GM21367 (cell line): ENCODE measurements at regions not wholly inside any gene's neighbourhood (a gene's known extent, or its start where the extent isn't known, plus 50 kb on each side); places are given as distances from the start of the nearest gene placed in this dataset.

Experiments
- ATAC-seq: cut with Tn5 transposase; IDR thresholded peaks from one replicate; pipeline ENCODE4 v1.9.1; 2021; ENCODE audit not compliant: unreplicated experiment

DNA sequence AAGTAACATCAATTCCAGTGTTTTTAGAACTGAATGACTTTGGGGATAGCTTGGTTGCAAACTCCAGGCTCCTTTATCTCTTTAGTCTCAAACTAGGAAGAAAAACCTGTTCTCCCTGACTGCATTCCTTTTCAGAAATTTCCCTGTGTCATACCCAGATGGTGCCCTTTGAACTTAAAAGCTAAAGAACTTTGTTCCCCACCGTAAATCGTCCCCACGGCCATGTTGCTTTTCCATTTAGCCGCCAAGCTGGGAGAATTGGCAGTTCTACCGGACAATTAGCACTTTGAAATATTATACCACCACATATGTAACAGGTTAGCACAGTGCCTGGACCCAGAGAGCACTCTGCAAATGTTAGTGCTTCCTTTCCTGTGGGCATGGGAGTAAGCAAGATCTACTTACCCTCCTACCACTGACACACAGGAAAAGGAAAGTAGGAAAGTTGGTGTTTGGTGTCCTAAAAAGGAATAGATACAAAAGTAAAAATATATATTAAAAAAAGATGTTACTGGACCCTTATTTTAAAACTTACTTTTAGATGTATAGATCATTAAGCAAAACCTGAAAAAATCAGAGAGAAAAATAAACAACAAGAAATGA is 191.9 kb upstream of the MIR17HG start:
- no peak for ATAC-seq

DNA sequence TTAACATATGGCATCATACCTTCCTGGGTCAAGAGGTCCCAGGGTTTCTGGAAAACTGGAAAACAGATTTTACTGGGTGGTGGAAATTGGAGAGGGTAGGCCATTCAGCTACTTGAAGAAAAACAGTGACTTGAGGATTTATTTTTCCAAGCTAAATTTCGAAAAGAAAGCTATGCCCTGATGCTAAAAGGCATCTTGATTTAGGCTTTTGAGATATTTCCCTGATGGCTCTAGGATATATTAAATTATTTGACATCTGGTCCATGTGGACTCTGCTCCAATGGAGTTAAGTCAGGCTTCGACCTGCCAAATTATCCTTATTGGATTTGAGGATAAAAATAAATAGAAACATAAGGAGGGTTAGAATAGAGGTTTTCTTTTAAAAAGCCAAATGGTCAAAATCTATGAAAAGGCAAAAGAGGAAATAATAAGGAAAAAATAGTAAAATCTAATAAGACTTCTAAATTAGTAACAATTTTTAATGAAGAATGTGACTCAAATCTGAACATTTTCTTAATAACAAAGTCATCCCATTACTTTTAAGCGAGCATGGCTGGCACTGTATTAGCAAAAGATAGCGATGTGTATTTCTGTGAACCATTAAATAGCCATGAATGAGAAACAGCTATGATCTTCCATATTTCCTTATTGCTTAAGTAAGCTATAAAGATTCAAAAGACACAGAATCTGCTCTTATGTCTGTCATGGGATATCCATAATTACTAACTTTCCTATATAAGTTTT is 190.0 kb upstream of the MIR17HG start:
- ATAC-seq: no peak

DNA sequence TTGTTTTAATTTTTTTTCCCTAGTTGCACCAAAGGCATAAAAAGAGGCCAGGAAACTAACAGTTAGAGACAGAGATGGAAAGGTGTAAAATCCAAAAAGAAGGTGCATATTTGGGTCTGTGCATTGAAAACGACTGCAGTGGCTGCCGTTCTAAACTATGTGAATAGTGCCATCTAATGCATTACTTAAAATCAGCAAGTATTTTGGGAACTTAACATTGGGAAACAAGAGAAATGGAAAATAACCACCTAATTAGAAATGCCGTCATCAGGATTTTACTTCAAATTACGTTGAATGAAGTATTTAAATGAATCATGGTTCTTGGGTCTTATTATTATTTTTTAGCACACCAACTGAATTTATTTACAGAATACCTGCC is 189.5 kb upstream of the MIR17HG start:
- no peak for ATAC-seq

DNA sequence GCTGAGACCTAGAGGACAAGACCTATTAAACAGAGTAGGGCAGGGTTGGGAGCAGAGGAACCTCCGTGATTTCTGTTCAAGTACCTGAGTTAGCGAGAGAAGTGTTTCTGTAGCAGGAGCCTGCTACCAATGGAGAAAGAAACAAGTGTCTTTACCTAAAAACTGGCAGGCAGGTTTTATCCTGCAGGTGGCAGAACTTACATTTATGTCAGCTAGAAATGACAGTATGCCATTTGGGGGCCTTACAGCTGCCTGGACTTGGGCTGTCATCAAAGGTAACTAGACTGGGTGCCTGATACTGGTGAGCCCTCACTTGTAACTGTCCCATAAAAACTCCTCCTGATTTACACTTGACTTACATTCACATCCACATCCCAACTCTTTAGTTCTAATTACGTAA is 185.3 kb upstream of the MIR17HG start:
- ATAC-seq: no peak

DNA sequence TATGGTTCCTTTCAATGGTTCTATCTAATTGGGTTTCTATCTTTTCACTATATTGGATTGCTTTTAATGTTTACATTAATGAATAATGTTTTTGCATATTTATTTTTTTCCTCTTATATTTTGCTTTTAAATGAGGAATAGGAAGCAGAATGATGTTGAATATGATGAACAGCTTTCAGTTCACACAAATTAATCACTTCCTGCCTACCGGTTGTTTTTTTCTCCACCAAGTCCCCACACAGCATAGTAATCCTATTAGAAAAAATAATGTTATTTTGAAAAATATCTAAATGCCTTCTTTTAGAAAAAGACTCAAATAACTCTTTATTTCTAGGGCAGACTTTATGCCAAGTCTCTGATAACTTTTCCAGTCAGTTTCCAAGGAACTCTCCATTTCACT is 184.9 kb upstream of the MIR17HG start:
- no peak for ATAC-seq

DNA sequence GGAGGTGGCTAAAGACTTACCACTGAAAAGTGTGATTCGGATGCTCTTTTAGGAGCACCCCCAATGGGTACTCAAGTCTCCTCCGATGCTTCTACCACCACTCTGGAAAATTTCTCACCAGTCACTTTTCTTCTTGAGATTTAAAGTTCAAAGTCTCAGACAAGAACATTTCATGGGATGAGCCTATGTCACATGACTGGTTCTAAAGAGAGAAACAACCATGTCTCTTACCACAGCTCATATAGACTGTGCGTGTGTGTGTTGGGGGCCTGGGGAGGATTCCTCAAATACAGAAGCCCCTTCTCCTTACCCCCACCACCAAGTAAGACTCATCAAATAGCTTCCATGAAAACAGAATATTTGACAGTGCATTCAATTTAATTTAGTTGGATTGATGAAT is 181.7 kb upstream of the MIR17HG start:
- ATAC-seq: no peak

DNA sequence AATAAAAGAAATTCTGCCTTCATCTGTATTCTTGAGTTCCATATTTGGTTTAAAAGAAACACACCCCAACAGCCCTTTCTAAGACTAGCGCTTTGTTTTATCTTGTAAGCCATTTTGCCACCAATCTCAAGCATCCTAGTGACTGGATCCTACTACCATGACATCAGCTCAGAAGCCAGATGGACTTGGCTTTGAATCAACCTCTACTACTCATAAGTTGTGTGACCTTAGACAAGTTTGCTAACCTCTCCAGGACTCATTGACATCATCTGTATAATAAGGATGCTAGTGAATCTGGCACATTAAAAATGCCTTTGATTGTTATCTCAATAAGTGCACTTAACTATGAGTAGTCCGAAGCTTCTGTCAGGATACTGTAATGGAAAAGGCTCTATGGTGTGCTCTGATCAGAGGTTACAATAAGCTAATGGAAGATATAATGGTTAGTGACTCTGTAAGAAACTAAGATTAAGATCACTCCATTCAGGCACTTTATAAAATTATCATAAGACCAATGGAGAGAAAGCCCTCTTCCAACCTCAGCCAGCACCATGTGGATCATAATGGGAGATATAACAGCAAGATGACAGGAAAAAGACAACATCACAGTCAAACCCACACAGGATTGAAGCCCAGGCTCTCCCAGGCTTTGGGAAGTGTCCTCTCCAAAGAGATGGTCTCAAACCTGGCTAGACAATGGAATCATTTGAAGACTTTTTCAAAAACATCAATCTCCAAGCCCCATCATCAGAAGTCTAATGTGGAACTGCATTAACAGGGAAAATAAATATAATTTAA is 180.6 kb upstream of the MIR17HG start:
- ATAC-seq: no peak

DNA sequence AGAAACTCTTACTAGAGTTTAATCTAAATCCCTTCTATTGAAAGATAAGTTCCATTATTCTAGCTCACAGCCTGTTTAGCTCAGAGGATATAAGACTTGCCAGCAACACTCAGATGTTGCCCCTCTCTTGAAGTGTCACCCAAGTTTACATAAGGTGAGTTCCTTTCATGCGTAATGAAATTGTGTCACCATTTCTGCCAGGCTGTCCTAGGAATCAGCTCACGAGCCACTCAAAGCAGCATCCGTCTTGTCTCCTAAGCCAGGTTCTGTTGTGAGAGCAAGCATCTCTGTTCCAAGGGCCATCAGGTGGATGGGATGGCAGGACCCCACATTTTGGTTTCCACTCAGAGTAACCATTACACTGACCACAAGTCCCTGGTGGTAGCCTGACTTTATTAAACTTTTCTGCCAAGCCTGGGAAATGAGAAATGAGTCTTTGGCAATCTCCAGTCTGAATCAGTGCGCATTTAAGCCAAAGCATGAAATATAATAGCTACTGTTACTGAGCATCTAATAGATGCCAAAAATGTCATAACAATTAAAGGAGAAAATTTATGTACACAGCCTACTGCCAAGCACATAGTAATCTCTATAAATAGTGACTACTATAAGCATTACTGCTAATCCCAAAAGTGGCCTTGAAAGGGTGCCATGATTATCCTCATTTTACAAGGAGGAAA is 179.6 kb upstream of the MIR17HG start:
- no peak for ATAC-seq

DNA sequence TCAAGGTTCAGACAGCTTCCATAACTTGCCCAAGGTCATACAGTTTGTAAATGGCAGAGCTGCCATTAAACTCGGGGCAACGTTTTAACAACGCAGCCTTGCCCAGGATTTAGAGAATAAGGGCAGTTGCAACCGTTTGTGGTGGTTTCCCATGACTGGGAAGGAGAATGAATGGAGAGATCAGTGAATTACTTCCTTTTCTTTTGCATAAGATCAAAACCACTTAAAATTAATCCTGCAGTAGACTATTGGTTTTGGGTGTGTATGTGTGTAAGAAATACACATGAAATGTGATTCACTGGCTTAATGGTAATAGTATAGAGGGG is 179.1 kb upstream of the MIR17HG start:
- no peak for ATAC-seq

DNA sequence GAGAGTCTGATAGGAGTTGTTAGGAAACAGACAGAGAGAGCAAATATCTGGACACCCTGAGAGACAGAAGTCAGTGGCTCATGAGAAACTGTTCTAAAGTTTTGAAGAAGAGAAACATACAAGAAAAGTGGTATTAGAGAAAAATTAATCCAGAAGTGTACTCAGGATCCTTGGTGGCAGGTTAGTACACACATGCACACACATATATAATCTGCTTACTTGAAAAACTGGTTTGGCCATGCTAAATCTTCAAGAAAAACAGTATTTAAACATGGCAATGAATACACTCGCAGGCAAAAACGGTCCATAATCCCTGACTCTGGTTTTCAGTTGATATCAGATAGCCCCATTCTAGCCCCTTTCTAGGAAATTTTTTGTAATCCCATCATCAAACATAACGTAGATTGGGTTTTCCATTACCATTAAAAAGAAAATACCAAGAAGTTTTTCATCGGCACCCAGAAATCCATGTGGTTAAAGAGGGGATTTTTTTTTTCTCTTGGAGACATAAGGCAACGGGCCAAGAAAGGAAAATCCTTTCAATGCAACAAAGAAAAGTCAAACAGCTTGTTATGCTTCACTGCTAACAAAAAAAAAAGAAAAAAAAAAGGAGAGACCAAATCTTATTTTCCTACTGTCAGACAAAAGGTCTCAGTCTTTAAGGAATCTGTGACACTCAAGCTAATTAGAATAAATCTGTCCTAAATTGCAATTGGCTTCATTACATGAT is 178.0 kb upstream of the MIR17HG start:
- no peak for ATAC-seq

DNA sequence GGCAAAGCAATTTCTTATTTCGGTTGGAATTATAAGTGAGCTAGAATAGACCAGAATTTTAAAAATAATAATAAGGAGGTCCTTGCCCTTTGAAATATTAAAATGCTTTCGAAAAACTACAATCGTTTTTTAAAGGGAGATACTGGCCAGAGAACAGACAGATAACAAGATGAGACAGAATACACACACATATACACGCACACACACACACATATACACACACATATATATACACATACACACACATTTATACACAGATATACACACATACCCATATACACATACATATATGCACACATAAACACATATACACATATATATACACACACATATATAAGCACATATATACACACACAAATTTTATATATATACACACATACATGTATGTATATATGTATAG is 175.3 kb upstream of the MIR17HG start:
- ATAC-seq: no peak

DNA sequence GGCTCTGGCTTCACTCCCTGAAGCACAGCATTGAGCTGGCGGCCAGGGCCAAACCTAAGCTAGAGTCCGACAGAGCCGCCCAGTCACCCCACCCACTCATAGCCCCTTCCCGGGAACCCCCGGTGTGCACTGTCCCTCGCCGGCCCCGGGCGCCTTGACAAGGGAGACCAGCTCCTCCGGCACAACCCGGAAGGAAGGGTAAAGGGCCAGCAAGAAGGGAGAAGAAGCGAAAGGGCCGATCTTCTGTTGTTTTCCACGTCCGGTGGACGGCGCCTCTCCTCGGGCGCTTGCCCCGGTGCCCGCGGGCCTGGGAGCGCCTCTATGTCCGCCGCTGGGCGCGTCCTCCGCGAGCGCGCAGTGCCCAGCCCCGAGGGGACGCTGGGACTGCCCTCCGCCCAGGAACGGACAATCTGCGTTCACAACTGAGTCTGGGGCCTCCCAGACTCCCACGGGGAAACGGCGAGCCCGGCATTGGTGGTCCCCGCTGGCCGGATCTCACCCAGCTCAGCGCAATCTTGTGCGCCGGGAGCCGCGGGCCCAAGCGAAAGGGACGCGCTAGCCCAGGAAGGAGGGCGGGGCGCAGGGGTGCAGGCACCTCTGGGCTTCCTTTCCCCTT is 172.5 kb upstream of the MIR17HG start:
- ATAC-seq: no peak

DNA sequence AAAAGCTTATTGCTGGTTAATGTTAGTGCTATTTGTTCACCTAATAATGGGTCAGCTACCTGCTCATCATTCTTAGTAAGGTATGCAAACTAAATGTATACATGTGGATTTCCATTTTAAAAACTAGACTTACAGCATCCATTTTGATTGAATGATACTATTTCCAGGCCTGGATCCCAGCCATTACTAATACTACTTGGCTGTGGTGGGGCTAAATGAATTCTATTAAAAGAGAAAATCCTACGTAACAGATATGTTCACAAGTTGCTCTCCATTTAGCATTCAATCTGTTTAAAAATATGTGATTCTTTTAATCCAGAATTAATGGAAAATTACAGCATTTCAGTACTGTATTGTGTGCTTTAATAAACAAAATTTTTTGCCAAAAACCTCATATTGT is 169.4 kb upstream of the MIR17HG start:
- ATAC-seq: no peak

DNA sequence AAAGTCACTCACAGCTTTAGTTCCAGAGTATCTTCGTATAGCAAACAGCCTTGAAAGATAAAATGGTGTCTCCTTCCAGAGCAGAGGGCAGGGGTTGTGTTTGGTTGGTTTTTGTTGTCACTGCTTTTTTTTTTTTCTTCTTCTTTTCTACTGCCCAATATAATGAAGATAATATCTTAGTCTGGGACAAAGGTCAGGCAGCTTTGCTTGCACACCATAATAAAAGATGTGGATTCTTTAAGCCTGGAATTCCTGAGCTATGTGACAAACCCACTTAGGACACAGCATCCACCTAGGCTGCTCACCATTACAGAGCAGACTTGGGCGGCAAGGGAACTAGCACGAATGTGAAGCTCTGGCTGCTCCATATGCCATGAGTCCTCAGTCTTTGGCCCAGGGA is 165.6 kb upstream of the MIR17HG start:
- no peak for ATAC-seq

DNA sequence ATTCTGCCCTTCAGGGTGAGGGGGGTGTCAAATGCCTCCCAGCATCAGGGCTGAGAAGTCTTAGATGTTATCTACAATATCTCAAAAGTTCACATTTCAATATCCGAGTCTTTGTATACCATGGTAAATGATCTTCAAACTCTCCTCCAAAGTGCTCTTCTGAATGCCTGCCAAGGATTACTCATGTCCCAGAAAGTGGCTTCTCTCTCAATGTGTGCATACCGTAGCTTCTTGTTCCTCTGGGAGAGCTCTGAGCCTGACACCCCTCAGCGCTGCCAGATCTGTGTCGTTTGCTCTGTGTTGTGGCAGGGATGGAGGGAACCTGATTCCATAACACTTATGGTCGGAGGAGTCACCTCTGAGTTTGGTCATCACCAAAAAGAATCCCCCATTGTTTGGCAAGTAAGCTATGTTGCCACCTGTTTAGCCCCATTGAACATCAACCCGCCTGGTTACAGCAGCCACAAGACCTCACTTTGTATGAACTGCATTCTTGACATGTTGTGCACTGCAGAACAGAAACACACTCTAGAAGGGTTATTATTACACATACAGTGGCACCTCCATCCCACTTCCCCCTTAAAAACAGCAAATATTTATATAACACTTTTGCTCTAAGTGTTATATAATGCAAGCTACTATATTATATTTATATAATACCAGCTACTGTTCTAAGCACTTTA is 163.1 kb upstream of the MIR17HG start:
- no peak for ATAC-seq

DNA sequence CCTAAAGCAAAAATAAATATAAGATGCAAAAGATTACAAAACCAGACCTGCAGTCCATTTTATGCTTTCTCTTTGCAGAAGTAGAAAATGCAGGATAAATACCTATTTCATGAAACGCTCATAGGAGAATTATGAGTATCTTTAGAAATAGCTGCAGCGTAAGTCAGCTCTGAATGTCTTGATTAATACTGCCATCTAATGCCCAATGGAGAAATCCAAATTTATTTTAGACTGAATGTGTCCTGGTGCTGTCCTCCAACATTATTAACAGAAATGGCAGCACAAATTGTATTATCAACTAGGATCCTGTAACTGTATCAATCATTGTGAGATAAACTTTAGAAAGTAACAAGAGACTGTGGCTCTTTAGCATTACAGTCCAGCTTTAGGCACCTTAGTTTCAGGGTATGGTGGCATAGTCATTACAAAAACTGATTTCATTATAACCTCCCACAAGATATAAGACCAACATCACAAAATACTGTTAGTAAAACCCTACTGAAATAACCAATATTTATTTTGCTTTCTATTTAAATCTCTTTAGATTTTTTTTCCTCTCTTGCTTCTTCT is 162.1 kb upstream of the MIR17HG start:
- ATAC-seq: no peak

DNA sequence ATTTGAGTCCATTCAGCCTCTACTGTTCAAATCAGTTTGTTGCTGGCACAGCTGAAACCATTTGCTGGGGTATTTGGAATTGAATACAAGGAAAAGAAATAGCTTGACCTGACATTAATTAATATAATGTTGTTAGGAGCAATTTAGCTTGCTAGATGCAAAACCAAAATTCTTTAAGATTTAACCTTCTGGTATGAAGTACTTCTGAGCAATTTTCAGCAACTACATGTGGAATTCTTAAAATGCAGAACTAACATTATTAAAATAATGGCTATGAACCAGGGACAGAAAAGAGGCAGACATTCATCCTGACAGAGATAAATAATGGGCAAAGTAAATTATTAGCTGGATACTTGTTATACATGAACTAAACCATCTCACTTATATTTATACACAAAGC is 160.0 kb upstream of the MIR17HG start:
- ATAC-seq: no peak

DNA sequence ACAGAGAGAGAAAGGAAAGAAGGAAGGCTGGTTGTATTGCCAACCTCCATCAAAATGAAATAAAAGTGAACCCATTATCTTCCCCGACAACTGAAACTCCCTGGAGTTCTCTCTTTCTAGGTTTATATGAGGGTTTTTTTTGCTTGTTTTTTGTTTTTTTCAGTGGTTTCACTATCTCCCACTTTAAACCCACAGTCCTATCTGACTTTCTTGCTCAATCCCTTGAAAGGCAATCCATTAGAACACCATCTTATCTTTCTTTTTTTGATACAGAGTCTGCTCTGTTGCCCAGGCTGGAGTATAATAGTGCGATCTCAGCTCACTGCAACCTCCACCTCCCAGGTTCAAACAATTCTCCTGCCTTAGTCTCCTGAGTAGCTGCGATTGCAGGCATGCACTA is 158.0 kb upstream of the MIR17HG start:
- no peak for ATAC-seq

DNA sequence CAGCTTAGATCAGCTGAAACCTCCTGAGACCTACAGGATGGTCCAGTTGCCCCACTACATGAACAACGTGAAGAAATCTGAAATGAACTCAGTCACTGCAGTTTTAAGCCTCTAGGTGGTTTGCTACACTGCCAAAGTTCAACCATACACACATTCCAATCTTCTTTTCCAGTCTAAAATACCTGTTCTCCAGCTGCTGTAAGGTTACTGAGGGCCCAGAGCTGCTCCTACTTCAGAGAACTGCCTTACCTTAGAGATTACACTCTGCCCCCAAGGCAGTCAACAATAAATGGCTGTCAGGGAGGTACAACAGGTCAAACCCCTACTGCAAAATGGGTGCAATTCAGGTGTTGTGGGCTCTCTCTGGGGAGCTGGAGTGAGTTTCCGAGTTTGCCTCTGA is 154.1 kb upstream of the MIR17HG start:
- ATAC-seq: no peak

DNA sequence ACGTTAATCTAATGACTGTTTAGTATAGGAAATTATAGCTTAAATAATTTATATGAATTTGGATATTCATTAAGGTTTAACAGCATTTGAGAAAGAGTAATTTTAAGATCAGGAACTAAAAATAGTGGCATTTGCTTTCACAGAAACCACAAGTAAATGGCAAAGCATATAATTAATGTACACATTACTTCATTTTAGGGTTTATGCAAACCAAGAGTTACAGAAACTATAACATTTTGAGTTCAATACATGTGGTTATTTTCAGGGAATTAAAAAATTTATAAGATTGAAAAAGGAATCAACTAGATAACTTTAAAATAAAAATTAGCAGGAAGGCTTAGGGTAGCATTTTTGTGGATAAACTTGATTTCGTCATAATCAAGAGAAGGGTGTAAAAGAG is 151.7 kb upstream of the MIR17HG start:
- no peak for ATAC-seq
